ENCODE measurements at regions not wholly inside any gene's neighbourhood (a gene's known extent, or its start where the extent isn't known, plus 50 kb on each side); places are given as distances from the start of the nearest gene placed in this dataset.

DNA sequence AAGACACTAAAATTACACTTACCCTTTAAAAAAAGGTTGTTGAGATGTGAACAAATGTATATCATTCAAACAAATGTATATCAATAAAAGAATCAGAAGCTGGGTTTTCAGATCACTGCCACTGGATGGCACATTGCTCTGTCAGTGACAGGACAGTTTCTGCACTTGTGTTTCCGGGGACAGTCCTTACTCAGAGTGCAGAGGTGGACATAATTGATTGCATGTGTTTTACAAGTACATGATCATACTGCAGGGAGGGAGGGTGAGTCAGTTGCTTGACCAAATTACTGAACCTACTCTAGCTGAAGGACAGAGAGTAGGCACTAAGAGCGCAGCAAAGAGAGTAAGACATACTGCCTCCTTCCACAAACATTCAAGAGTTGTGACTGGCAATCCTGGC lies 302.3 kb downstream of the TENT5A start:
- DNase-seq, result no peak
- Mint-ChIP-seq H3K4me1 (no peaks in the 10 kb centered on the region), H3K27ac (no peak overlapping the region), H3K36me3 (no peaks in the 10 kb centered on the region), H3K27me3 (ENCODE audit: low read depth in 3 of 3) (no peaks in the 10 kb centered on the region), H3K9me3 (peaks cover 0 to 2% (median 0%) of the 10 kb centered on the region in 7 donors), H3K4me3 (no peak overlapping the region)
- no peaks in the 10 kb centered on the region for H4K20me1 ChIP-seq (ENCODE audit: insufficient read depth, low read length)
- no CpG with 5 or more reads among the region's 2 CpGs for WGBS (ENCODE audit: insufficient coverage)
- TF ChIP-seq CTCF (IDR thresholded peaks at IDR 0.05), result no peak
- H3K4me1 ChIP-seq (ENCODE audit: control insufficient read depth in 1 of 2, insufficient read depth in 2 of 2, low read length in 2 of 2), result no peaks in the 10 kb centered on the region
- H3K36me3 ChIP-seq (replicated peaks in 1 of 2; ENCODE audit: control insufficient read depth in 1 of 2, insufficient read depth in 2 of 2, low read length in 2 of 2), result no peaks in the 10 kb centered on the region
- H3K4me2 ChIP-seq (replicated peaks; ENCODE audit: extremely low read depth, low read length, poor library complexity, severe bottlenecking), result no peak overlapping the region
- no peaks in the 10 kb centered on the region for H3K79me2 ChIP-seq (ENCODE audit: insufficient read depth, low read length)
- intact Hi-C loops (cut with micrococcal nuclease), result no loop called here
- H3K27me3 ChIP-seq (ENCODE audit: control insufficient read depth in 2 of 2, insufficient read depth in 2 of 2, low read length in 2 of 2), result no peaks in the 10 kb centered on the region
- no peak overlapping the region for H3K9ac ChIP-seq (ENCODE audit: insufficient read depth, low read length, poor library complexity, severe bottlenecking)
- no peaks in the 10 kb centered on the region for H3K9me3 ChIP-seq (replicated peaks in 1 of 2; ENCODE audit: control insufficient read depth in 1 of 2, insufficient read depth in 1 of 2, low read length in 2 of 2)
- H3K4me3 ChIP-seq (replicated peaks in 1 of 3; ENCODE audit: low read depth in 2 of 3, low read length in 3 of 3), result no peak overlapping the region
- no peak overlapping the region for H2AFZ ChIP-seq (ENCODE audit: insufficient read depth, low read depth, low read length, poor library complexity, severe bottlenecking)
- H3K27ac ChIP-seq (ENCODE audit: low read depth in 1 of 2, low read length in 2 of 2), result no peak overlapping the region

DNA sequence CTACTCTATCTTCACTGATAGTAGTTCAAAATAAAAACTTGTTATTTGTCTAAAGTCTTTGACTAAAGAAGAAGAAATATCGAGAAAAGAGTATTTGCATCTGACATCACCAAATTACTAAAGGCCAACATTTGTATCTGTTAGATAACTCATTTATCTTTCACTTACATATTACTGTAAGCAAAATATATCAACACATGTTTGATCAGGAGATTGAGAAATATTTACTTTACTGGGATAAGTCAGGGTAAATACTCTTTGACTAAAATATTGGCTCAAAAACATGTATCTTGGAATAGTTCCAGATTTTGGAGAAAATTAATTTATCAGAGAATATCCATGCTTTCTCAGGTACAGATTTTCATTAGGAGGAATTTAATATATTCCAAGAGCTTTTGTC lies 306.0 kb downstream of the TENT5A start:
- Histone ChIP-seq H3K4me2 (replicated peaks; ENCODE audit: extremely low read depth, low read length, poor library complexity, severe bottlenecking) (no peak overlapping the region), H3K9ac (ENCODE audit: insufficient read depth, low read length, poor library complexity, severe bottlenecking) (no peak overlapping the region), H3K36me3 (replicated peaks in 1 of 2; ENCODE audit: control insufficient read depth in 1 of 2, insufficient read depth in 2 of 2, low read length in 2 of 2) (no peaks in the 10 kb centered on the region), H3K9me3 (replicated peaks in 1 of 2; ENCODE audit: control insufficient read depth in 1 of 2, insufficient read depth in 1 of 2, low read length in 2 of 2) (peaks cover 12% of the 10 kb centered on the region in 2 donors), H3K27ac (ENCODE audit: low read depth in 1 of 2, low read length in 2 of 2) (no peak overlapping the region), H3K4me3 (replicated peaks in 1 of 3; ENCODE audit: low read depth in 2 of 3, low read length in 3 of 3) (no peak overlapping the region), H3K79me2 (ENCODE audit: insufficient read depth, low read length) (no peaks in the 10 kb centered on the region), H3K27me3 (ENCODE audit: control insufficient read depth in 2 of 2, insufficient read depth in 2 of 2, low read length in 2 of 2) (no peaks in the 10 kb centered on the region), H3K4me1 (ENCODE audit: control insufficient read depth in 1 of 2, insufficient read depth in 2 of 2, low read length in 2 of 2) (no peaks in the 10 kb centered on the region), H2AFZ (ENCODE audit: insufficient read depth, low read depth, low read length, poor library complexity, severe bottlenecking) (no peak overlapping the region), H4K20me1 (ENCODE audit: insufficient read depth, low read length) (no peaks in the 10 kb centered on the region)
- no peak for TF ChIP-seq CTCF (IDR thresholded peaks at IDR 0.05)
- no peak overlapping the region for H3K4me3 Mint-ChIP-seq
- H3K27ac Mint-ChIP-seq, result no peak overlapping the region
- H3K9me3 Mint-ChIP-seq, result peaks cover 0 to 13% (median 8%) of the 10 kb centered on the region in 7 donors
- H3K27me3 Mint-ChIP-seq (ENCODE audit: low read depth in 3 of 3), result no peaks in the 10 kb centered on the region
- WGBS (ENCODE audit: insufficient coverage), result no CpG with 5 or more reads among the region's 1 CpG
- intact Hi-C loops (cut with micrococcal nuclease), result no loop called here
- no peaks in the 10 kb centered on the region for H3K36me3 Mint-ChIP-seq
- DNase-seq, result no peak
- no peaks in the 10 kb centered on the region for H3K4me1 Mint-ChIP-seq

All from CD14-positive monocyte (primary cell).